Duodenal mucosa (tissue), 2 donors: ENCODE measurements at regions not wholly inside any gene's neighbourhood (a gene's known extent, or its start where the extent isn't known, plus 50 kb on each side); places are given as distances from the start of the nearest gene placed in this dataset.

Experiments used
- H3K27ac ChIP-seq: one replicate; pipeline ENCODE4 v1.7.0; 2013; ENCODE audit warnings: low read depth, low read length
- H3K27me3 ChIP-seq, 2 donors: one replicate each; pipeline ENCODE4 v1.7.0; 2013; ENCODE audit warnings: low read length in 2 of 2, control low read depth in 1 of 2; ENCODE audit not compliant: insufficient read depth in 2 of 2, control insufficient read depth in 1 of 2
- H3K36me3 ChIP-seq, 2 donors: one replicate each; pipeline ENCODE4 v1.7.0; 2013; ENCODE audit warnings: low read length in 2 of 2, control low read depth in 1 of 2; ENCODE audit not compliant: insufficient read depth in 2 of 2, control insufficient read depth in 1 of 2
- H3K4me1 ChIP-seq, 2 donors: one replicate each; pipeline ENCODE4 v1.7.0; 2013; ENCODE audit warnings: low read length in 2 of 2, control low read depth in 1 of 2; ENCODE audit not compliant: insufficient read depth in 2 of 2, control insufficient read depth in 1 of 2
- H3K4me3 ChIP-seq, 2 donors: one replicate each; pipeline ENCODE4 v1.7.0; 2013; ENCODE audit warnings: low read length in 2 of 2, low read depth in 1 of 2
- H3K9ac ChIP-seq, 2 donors: one replicate each; pipeline ENCODE4 v1.7.0; 2013; ENCODE audit warnings: low read length in 2 of 2, low read depth in 1 of 2
- H3K9me3 ChIP-seq, 2 donors: one replicate each; pipeline ENCODE4 v1.7.0; 2013; ENCODE audit warnings: low read length in 2 of 2, control low read depth in 1 of 2; ENCODE audit not compliant: control insufficient read depth in 1 of 2

GRCh38 chr14:56040121-56040520 is 78.1 kb upstream of the PELI2 start:
- no peak overlapping the region for H3K9ac ChIP-seq
- no peaks in the 10 kb centered on the region for H3K9me3 ChIP-seq
- no peak overlapping the region for H3K27ac ChIP-seq
- H3K4me1 ChIP-seq: no peaks in the 10 kb centered on the region
- no peaks in the 10 kb centered on the region for H3K36me3 ChIP-seq
- H3K4me3 ChIP-seq: no peak overlapping the region
- H3K27me3 ChIP-seq: no peaks in the 10 kb centered on the region

DNA sequence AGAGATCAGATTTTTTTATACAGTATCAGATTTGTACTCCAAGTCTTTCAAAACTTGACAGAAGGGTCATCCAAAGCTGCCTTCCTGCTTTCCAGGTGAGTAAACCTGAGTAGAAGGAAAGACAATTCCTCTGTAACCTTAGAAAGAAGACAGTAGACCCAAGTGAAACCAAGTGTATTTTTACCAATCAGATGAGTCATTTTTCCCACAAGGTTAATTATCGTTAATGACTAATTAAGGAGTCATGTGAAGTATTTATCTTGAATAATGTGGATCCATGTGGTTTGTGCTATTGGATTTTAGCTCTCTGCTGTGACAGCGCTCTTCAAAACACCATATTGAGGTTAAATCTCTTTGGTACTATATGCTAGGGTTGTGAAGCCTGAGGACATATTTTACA is 74.0 kb upstream of the PELI2 start:
- Histone ChIP-seq H3K9me3 (no peaks in the 10 kb centered on the region), H3K9ac (no peak overlapping the region), H3K27me3 (no peaks in the 10 kb centered on the region), H3K4me3 (no peak overlapping the region), H3K36me3 (no peaks in the 10 kb centered on the region), H3K4me1 (peaks cover 8 to 17% of the 10 kb centered on the region in 2 donors), H3K27ac (no peak overlapping the region)

DNA sequence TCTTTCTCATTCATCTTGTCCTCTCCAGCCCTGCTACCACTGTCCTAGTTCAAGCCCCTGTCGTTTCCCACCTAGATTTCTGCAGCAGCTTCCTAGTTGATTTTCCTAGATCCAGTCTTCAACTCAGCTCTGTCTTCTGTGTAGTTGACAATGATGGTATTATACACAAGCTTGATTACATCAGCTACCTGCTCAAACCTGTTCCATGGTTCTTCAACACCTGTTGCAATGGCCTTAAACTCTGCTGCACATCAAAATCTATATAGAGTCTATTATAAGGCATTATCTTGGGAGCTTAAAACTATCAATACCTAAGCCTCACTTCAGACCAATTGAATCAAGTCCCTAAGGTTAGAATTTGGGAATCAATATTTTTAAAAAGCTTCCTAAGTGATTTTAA is 71.7 kb upstream of the PELI2 start:
- Histone ChIP-seq H3K27me3 (no peaks in the 10 kb centered on the region), H3K4me1 (peaks cover 12 to 18% of the 10 kb centered on the region in 2 donors), H3K9me3 (no peaks in the 10 kb centered on the region), H3K9ac (no peak overlapping the region), H3K27ac (no peak overlapping the region), H3K4me3 (no peak overlapping the region), H3K36me3 (no peaks in the 10 kb centered on the region)

DNA sequence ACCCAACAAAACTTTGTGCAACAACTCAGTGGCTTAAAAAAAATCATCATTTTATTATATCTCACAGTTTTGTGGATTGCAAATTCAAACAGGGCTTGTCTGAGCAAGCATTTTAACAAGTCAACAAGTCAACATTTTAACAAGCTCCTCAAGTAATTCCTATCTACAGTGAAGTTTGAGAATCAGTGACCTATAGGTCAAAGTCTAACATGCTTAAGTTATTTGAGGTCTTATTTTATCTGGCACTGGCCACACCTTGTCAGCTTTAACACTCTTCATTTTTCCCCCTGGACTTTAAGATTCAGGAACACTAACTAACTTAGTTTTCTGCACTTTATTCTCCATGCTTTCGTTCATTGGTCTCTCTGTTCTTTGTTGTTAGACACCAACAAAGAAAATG is 71.2 kb upstream of the PELI2 start:
- no peaks in the 10 kb centered on the region for H3K27me3 ChIP-seq
- H3K9ac ChIP-seq: no peak overlapping the region
- peaks cover 12 to 18% of the 10 kb centered on the region in 2 donors for H3K4me1 ChIP-seq

DNA sequence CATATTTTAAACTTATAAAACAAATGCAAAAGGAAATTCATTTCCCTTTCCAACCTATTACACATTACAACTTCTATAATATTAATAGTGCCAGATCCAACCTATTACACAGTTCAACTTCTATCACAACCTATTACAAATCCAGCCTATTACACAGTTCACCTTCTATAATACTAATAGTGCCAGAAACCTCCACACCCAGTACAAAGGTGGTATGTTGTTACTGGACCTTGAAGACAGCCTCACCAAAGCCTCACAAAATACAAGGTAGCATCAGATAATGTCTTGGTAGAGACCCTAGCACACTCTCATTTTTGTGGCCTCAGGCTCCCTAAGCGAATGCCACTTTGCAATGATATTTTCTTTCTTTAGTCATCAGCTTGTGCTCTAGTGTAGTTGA is 68.7 kb upstream of the PELI2 start:
- H3K9ac ChIP-seq: no peak overlapping the region
- H3K27ac ChIP-seq: no peak overlapping the region
- H3K9me3 ChIP-seq: no peaks in the 10 kb centered on the region
- no peaks in the 10 kb centered on the region for H3K36me3 ChIP-seq
- no peak overlapping the region for H3K4me3 ChIP-seq
- peaks cover 12 to 18% of the 10 kb centered on the region in 2 donors for H3K4me1 ChIP-seq
- H3K27me3 ChIP-seq: no peaks in the 10 kb centered on the region

More for the DNA sequence above, 71.2 kb upstream of the PELI2 start:
- Histone ChIP-seq H3K36me3 (no peaks in the 10 kb centered on the region), H3K4me3 (no peak overlapping the region), H3K9me3 (no peaks in the 10 kb centered on the region), H3K27ac (no peak overlapping the region)

DNA sequence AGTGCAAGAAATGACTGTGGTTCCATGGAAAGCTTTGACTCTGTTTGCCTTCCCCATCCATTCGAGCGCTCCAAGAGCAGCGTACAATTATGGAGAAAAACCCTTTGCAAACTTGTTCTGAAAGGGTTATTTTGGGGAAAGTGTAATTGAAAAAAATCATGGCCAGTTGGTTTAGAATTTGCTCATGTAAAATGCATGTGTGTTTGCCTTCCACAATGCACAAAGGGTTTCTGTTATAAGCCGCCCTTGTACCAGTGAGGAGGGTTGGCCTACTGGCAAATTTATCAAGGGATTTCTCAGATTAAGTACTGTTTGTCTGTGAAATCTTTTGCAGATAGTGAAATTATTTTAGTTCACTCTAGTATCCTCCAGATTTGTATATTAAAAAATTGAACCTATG is 62.7 kb upstream of the PELI2 start:
- no peak overlapping the region for H3K9ac ChIP-seq
- H3K4me3 ChIP-seq: no peak overlapping the region
- no peaks in the 10 kb centered on the region for H3K36me3 ChIP-seq
- H3K27me3 ChIP-seq: no peaks in the 10 kb centered on the region
- no peak overlapping the region for H3K27ac ChIP-seq
- no peaks in the 10 kb centered on the region for H3K4me1 ChIP-seq
- no peaks in the 10 kb centered on the region for H3K9me3 ChIP-seq

GRCh38 chr14:56056031-56056430 is 62.2 kb upstream of the PELI2 start:
- Histone ChIP-seq H3K27me3 (no peaks in the 10 kb centered on the region), H3K36me3 (no peaks in the 10 kb centered on the region), H3K9ac (no peak overlapping the region), H3K9me3 (no peaks in the 10 kb centered on the region), H3K27ac (no peak overlapping the region), H3K4me1 (no peaks in the 10 kb centered on the region), H3K4me3 (no peak overlapping the region)

GRCh38 chr14:56057071-56057741 is 61.0 kb upstream of the PELI2 start:
- H3K4me1 ChIP-seq: no peaks in the 10 kb centered on the region
- H3K27ac ChIP-seq: no peak overlapping the region
- H3K9ac ChIP-seq: no peak overlapping the region
- no peak overlapping the region for H3K4me3 ChIP-seq
- no peaks in the 10 kb centered on the region for H3K27me3 ChIP-seq
- H3K36me3 ChIP-seq: no peaks in the 10 kb centered on the region
- no peaks in the 10 kb centered on the region for H3K9me3 ChIP-seq

- no peak overlapping the region for H3K9ac ChIP-seq
- no peak overlapping the region for H3K27ac ChIP-seq
- H3K4me3 ChIP-seq: no peak overlapping the region
- H3K9me3 ChIP-seq: no peaks in the 10 kb centered on the region
- no peaks in the 10 kb centered on the region for H3K36me3 ChIP-seq
- H3K4me1 ChIP-seq: no peaks in the 10 kb centered on the region
- H3K27me3 ChIP-seq: no peaks in the 10 kb centered on the region
Observed at GRCh38 chr14:56057767-56058166, 60.4 kb upstream of the PELI2 start.

- H3K4me1 ChIP-seq: no peaks in the 10 kb centered on the region
- H3K4me3 ChIP-seq: no peak overlapping the region
- H3K36me3 ChIP-seq: no peaks in the 10 kb centered on the region
- no peak overlapping the region for H3K27ac ChIP-seq
- no peak overlapping the region for H3K9ac ChIP-seq
- no peaks in the 10 kb centered on the region for H3K9me3 ChIP-seq
- no peaks in the 10 kb centered on the region for H3K27me3 ChIP-seq
Observed at GRCh38 chr14:56059054-56059453, 59.2 kb upstream of the PELI2 start.

- Histone ChIP-seq H3K27me3 (no peaks in the 10 kb centered on the region), H3K27ac (no peak overlapping the region), H3K4me1 (no peaks in the 10 kb centered on the region), H3K36me3 (no peaks in the 10 kb centered on the region), H3K4me3 (no peak overlapping the region), H3K9ac (no peak overlapping the region), H3K9me3 (no peaks in the 10 kb centered on the region)
Observed at GRCh38 chr14:56061051-56061450, 57.2 kb upstream of the PELI2 start.
